Activated CD8-positive, alpha-beta memory T cell treated with anti-CD3 and anti-CD28 coated beads for 36 hours (primary cell): ENCODE measurements at regions not wholly inside any gene's neighbourhood (a gene's known extent, or its start where the extent isn't known, plus 50 kb on each side); places are given as distances from the start of the nearest gene placed in this dataset.

Experiments
- CTCF ChIA-PET: fragments of 350-600 bp; sonication (Branson Sonifier 250); formaldehyde crosslinking; loops from one replicate; lab custom pipeline; 2021; ENCODE audit warnings: antibody characterized with exemption; lab: Charles Lee
- POLR2A ChIA-PET: fragments of 350-600 bp; sonication (Branson Sonifier 250); formaldehyde crosslinking; loops from one replicate; lab custom pipeline; 2021; ENCODE audit warnings: antibody characterized with exemption; lab: Charles Lee

DNA sequence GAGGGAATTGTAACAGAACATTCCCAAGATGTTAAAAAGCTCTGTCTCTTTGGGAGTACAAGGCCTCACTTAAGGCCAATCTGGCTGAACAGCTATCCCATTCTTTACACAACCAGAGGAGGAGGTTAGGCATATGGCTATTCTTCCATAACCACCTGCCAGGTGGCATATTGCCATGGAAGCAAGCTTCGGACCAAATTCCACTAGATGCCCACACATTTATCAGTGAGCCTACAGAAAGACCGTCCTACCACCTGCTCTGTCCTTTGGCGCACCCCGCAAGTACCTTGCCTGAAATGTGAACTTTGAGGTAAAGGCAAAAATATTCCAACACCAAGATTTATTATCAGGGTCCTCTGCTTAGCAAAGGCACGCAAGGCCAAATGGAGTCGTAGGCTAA lies 519.9 kb upstream of the TNP1 start:
- POLR2A ChIA-PET = no interaction called here
- CTCF ChIA-PET = no interaction called here

DNA sequence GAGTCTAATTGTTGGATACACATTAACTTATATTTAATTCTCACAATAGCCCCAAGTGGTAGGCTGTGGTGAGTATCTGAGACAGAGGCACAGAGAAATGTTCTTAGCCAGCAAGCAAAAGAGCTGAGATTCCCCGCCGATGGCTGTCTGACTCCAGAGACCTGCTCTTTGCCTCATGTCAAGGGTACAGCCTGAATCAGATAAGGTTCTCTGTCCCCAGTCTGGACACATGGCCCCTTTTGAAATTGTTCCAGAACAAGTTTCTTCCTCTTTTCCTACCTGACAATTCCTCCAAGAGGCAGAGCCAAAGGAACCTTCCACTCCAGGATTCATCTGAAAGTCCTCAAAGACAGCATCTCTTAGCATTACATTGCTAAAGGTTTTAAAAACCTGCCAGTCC lies 512.9 kb upstream of the TNP1 start:
- CTCF ChIA-PET = no interaction called here
- POLR2A ChIA-PET = no interaction called here

DNA sequence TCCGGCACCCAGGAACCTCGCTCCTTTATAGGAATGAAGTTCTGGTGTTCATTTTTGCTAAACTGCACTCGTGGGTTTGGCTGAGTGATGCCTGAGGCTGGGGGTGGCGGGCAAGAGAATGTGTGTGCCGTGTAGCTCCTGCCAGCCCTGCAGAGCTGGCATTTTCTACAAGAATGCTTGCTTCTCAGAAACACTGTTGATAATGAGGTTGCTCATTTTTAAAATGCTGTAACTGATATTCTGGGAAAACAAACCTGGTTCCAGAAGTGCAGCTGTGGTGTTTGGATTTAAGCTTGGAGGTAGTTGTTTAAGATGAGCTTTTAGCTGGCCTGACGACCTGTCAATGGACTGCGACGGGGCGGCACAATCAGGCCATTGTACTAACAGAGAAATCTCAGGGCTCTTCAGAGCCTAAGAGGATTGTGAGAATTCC lies 511.9 kb upstream of the TNP1 start:
- ChIA-PET POLR2A (no interaction called here), CTCF (interaction anchor here (0.7 kb wide), 1 partner anchor 342 kb away, joined by 3 read pairs; no protein-coding TSS in a partner anchor)

DNA sequence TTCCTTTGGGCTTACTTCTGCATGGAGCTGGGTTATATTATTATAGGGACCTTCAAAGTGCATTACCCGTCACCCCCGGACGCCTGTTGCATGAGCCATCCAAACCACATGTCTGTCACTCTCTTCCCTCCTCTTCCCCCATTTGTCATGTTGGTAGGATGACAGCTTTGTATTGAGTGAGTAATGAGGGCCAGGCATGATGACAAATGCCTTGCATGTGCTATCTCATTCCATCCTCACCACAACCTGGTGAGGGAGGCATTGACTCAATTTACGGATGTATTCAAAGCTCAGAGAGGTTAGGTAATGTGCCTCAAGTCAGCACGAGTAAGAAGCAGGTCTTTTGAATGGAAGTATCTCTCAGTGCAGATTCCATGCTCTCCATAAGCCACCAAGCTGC lies 510.5 kb upstream of the TNP1 start:
- ChIA-PET POLR2A (no interaction called here), CTCF (no interaction called here)

DNA sequence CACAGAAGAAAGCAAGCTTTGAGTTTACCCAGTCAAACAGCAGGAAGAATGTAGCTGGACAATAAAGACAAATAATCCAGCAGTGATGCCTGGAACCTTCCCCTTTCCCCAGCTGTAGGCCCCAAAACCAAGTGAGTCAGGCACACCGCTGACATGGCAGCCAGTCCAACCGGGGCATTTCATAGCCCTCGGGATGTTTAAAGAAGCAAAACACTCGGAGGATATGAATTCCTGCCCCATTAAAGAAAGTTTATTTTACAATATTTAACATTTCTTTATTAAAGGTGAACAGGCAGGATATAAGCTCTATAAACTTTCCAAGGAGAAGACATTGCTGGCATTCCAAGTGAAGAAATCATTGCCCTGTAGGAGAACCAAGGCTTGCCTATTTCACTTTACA lies 507.6 kb upstream of the TNP1 start:
- ChIA-PET POLR2A (no interaction called here), CTCF (no interaction called here)

DNA sequence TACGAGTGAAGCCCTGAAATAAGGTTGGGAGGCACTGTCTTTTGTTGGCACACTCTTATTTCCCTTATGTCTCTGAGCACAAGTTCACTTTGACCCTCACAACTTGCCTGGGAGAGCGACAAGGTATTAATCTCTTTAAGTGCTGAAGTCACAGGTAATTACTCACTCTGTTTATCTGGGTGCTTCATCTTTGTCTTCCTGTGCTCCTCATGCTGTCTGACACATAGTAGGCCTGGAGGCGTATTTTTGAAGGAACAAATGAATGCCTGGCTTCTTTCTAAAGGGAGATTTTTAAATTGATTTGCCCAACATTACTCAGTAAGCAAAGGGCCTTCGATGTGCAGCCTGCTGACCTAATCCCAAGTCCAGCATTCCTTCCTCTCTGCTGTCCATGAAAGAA lies 507.1 kb upstream of the TNP1 start:
- CTCF ChIA-PET = no interaction called here
- POLR2A ChIA-PET = no interaction called here

DNA sequence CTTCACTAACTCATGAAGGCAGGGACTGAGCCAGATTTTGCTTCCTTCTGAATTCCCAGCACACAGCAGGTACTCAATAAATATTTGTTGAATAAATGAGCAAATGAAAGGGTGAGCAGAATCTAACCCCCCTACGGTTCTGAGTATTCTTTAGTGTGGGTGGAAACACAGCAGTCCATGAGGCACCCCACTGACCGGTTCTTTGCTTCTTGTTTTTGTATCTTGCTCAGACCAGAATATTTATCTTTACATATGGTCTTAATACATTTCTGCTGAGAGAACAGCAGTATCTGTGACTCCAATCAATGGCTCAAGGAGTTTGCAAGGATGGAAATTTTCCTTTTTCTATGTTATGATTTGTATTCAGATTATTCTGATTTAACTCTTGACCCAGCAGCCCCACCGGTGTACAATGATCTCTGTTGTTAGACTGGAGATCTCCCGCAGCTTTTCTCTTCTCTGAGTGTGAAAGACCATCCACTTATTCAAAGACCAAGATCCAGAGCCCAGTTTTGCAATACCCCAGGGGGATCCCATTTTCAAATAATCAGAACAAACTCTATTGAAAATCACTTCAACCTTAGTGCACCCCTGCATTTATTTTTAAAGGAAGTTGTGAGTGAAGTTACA lies 506.5 kb upstream of the TNP1 start:
- CTCF ChIA-PET = no interaction called here

DNA sequence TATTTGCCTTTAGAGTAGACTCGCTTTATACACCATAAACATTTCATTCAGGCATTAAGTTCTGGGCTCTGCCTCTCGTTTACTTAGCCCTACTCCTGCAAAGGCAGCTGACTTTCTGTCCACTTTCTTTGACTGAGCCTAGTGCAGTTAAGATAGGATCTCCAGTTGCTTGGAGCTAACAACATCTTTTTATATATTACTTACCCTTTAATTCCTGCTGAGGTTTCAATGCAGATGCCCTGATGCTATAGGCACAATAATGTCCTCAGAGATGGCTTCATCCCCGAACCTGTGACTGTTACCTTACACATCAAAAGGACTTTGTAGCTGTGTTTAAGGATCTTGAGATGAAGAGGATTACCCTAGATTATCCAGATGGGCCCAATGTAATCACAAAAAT lies 505.8 kb upstream of the TNP1 start:
- ChIA-PET POLR2A (no interaction called here), CTCF (no interaction called here)

More for the DNA sequence above, 506.5 kb upstream of the TNP1 start:
- POLR2A ChIA-PET = no interaction called here

DNA sequence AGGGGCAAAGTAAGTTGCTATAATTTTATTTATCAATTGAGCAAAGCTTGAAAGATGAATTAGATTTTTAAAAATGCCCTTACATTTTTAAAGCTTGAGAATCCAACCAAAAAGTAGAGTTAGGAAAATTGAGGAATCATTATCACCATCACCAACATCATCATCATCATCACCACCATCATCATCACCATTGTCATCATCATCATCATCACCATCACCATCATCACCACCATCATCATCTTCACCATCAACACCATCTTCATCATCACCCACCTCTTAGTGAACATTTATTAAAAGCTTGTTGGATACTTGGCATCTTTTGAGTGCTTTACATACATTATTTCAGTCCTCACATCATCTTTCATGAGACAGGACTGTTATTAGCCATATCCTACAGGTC lies 504.4 kb upstream of the TNP1 start:
- ChIA-PET POLR2A (no interaction called here), CTCF (no interaction called here)

DNA sequence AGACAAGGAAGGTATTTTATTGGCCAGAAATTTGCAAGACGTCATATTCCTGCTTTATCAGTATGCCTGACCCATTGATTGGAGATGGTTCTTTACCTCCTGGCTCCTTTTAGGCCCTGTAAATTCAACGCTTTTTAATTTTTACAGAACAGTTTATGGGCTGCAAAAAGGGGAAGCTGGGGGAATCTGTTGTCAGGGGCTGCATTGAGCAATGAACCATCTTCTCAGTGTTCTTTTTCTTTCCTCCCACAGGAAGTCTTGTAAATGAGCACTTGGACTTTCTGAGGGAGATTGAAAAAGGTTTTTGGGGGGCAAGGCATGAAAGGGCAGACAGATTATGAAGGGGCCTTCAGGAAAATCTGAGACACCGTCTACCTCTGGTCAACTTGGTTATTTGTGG lies 503.6 kb upstream of the TNP1 start:
- ChIA-PET POLR2A (no interaction called here), CTCF (no interaction called here)

DNA sequence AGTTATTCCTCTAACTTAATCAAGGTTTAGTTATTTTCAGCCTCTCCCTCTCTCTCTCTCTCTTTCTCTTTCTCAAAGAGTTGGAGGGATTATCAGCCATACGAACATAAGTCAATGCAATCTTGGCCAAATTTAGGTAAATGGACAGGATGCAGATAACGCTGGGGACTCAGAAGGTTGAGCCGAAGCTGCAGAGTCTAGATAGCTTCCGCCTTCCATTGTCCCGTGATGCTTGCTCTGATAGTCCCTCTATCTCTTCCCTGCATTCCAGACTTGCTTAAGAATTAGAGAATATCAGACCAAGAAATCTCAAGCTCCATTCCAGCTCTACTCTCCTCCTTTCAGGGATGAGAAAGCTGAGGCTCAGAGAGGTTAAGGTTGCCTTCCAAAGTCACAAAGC lies 502.8 kb upstream of the TNP1 start:
- CTCF ChIA-PET = no interaction called here
- POLR2A ChIA-PET = no interaction called here

DNA sequence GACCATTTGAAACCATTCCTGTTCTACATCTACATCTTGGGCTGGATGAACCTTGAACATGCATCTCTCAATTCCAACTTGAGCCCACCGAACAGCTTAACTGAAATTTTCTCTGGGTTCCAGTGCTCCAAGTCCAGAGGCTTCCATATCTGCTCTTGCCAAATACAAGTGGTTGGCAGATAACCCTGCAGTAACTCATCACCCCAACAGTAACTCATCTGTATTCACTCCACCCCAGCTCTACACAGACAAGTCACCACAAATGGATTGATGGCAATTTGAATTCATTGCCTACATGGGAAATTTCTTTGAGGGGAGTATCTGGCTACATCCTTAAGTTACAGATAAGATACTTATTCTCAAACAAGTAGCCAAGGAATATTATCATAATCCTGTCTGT lies 502.4 kb upstream of the TNP1 start:
- ChIA-PET CTCF (no interaction called here), POLR2A (no interaction called here)

DNA sequence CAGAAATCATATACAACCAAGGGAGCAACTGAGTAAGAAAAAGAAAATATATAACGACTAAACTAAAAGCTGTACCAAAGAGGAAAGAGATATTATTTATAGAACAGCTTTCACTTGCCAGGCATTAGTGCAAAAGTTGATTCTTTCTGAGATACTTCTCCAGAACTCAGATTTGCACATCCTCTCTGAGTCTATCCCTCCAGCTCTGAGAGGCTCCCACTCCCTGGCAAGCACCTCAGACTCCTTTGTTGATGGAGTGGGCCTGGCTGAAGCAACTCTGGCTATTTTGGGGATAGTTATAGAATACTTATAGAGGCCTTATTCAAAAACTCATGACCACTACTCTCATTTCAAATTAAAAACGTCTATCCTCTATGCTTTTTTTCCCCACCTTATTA lies 501.6 kb upstream of the TNP1 start:
- ChIA-PET CTCF (no interaction called here), POLR2A (no interaction called here)

DNA sequence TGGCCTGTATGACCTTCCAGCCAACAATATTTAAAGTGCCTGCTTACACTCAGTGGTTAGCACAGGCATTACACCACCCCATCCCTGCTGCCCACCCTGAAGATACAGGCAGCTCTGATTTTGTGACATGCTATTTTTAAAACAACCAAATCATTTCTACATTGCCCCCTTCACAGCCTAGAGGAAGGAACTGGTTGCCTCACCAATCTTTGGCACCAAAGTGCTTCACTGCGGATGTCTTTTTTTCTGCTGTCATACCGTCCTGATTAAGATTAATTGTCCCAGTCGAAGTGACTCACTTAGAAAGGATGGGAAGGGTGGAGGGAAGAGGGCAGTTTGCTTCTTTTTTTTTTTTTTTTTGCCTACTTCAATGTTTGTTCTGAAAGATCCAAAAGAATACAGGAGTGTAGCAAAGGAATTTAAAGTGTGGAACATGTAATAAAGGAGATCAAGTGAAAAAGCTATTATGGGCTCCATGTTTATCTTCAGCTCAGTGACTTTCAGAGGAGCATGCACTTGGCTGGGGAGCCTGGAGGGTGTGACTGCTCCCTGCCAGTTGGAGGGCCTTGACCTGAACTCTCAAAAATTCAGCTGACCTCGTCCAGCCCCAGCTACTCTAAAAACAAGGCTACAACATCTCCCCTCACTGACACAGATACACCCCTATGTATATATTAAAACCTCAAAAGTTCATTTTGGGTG lies 501.1 kb upstream of the TNP1 start:
- CTCF ChIA-PET = no interaction called here
- POLR2A ChIA-PET = no interaction called here

DNA sequence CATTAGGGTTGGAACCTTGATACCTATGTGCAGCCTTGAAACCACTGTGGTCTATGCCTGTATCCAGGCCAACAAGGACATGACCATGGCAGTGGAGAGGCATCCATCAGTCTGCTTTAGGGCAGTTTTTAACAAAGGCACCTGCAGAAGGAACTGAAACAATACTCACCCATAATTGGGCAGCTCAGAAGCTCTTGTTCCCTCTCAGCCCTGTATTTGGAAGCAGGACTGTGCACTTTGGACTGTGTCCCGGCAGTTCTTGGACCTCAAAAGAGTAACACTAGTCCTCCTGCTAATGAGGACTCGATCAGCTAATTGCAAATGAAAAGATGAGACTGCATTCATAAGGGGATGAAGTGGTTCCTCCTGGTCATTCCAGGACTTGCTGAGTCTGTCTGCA lies 500.2 kb upstream of the TNP1 start:
- ChIA-PET CTCF (no interaction called here), POLR2A (no interaction called here)

DNA sequence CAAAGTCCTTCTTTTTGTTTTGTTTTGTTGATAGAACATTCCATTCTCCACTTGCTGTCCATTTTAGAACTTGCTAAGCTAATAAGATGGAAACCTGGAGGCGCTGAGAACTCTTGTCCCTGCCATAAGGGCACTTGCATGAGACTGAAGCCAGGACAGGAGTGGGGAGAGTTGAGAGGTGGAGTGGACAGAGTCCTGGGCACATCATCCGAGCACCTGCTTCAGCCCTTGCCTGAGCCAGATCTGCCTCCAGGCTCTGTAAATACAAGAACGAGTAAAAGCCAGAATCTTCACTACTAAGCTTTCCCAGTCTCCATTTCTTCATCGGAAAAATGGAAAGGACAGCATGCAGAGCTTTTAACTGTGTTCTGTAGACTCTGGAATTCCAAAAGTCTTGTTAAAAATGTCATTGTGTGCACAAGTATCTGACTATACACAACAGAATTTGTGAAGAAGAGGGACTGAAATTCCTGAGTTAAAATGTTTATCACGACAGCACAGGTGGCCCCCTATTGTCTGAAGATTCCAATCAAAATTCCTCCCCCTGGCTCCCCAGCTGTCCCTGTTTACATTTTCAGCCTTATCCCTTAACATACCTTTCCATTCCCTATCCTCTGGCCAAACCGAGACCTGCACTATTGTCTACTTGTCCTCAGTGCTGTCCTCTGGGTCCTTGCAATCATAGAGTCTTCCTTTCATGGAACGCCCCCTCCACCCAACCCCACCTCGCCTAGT lies 498.2 kb upstream of the TNP1 start:
- CTCF ChIA-PET = no interaction called here
- POLR2A ChIA-PET = no interaction called here

DNA sequence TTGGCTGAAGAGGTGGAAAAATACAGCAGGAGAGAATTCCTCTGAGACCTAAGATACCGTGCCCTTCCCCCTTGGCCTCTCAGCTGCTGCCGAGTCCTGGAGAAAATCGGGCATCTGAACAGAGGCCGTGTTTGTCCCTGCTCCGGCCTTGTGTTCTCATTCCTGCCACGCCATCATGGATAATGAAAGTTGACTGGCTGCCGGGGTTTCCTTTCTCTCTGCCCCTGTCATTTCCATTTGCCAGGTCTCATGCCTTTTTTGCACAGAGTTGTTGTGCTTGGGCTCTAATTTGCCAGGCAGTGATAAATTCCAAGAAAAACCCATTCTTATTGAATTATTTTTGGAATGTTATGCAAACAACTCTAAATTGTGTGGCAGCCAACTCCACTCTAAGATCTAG lies 496.9 kb upstream of the TNP1 start:
- POLR2A ChIA-PET = no interaction called here
- CTCF ChIA-PET = no interaction called here

DNA sequence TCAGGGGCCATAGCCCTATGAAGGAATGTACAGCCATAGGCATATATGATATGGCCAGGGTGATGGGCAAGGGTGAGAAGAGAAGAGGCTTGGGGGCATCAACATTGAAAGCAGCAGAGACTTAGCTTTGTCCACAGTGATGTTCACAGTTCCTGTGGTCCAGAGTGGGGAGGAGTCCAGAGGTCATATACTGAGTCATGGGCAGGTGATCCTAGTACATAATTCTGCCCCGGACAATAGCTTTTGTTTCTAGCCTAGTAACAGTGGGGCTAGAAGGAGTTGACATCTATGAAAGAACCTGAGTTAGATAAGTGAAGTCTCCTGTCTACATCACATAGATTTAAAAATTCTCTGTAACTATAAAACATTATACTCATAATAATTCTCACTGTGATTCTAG lies 496.3 kb upstream of the TNP1 start:
- POLR2A ChIA-PET = no interaction called here
- CTCF ChIA-PET = no interaction called here

DNA sequence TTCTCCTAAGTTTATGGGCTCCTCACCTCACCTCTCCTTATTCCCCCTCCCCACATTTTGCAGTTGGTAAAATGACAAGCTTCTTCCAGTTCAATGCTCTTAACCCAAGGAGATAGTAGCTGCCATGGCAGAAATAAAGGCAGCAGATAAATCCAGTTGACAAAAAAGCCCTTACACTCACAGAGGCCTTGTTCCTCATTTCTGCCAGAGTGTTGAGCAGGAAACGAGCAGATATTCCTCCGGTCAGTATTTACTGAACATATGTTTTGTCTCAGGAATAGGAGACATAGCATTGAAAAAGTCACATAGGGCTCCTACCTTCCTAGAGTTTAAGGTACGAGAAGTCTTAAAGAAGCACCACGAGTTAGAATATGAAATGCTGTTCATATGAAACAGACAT lies 493.7 kb upstream of the TNP1 start:
- ChIA-PET POLR2A (no interaction called here), CTCF (no interaction called here)

DNA sequence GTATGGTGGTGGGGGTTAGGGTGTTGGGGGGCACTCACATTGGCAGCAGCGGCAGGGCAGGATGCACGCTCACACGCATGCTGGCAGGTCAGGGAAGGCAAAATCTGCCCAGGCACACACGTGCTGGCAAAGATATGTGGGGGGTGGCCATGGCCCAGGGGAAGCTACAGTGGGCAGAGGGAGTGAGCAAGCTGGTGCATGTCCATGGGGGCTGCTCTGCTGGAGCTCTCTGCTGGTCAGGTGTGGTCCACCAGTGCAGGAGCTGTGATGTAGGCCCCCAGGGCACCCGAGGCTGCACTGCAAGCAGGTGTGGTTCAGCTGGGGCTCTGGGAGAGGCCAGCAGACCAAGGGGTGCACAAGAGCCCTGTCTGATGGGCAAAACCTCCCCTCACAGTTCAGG lies 491.5 kb upstream of the TNP1 start:
- ChIA-PET POLR2A (no interaction called here), CTCF (no interaction called here)

DNA sequence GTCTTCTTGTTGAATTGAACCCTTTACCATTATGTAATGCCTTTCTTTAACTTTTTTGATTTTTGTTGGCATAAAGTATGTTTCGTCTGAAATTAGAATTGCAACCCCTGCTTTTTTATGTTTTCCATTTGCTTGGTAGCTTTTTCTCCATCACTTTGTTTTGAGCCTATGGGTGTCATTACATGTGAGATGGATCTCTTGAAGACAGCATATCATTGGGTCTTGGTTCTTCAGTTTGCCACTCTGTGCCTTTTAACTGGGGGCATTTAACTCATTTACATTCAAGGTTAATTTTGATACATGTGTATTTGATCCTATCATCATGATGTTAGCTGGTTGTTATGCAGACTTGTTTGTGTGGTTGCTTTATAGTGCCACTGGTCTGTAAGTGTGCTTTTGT lies 489.4 kb upstream of the TNP1 start:
- ChIA-PET CTCF (no interaction called here), POLR2A (no interaction called here)
